Fibroblast of the aortic adventitia (primary cell): ENCODE measurements at regions not wholly inside any gene's neighbourhood (a gene's known extent, or its start where the extent isn't known, plus 50 kb on each side); places are given as distances from the start of the nearest gene placed in this dataset.

Source experiments
- DNase-seq: peaks from one replicate; pipeline ENCODE4 v3.0.0-alpha.2; 2010; ENCODE audit warnings: low read depth
- H3K4me3 ChIP-seq: 2 replicates; pipeline ENCODE4 v1.5.1; 2011; ENCODE audit warnings: low read depth, mild to moderate bottlenecking, control low read depth, low read length, moderate library complexity
- CTCF ChIP-seq: IDR thresholded peaks from 2 replicates; pipeline ENCODE4 v1.5.1; 2011; ENCODE audit warnings: mild to moderate bottlenecking, low read length, control low read depth, inconsistent platforms; ENCODE audit not compliant: insufficient read depth

- H3K4me3 ChIP-seq = no peak overlapping the region
- no peak for DNase-seq
- no peak for TF ChIP-seq CTCF
Observed at GRCh38 chr5:74355041-74355824, 285.3 kb downstream of the ENC1 start.

- DNase-seq = peak; percentile 16
- TF ChIP-seq CTCF = peak; percentile 12
- H3K4me3 ChIP-seq = no peak overlapping the region
Observed at GRCh38 chr5:74352256-74352655, 288.3 kb downstream of the ENC1 start.

GRCh38 chr5:74342948-74343682 lies 297.4 kb downstream of the ENC1 start:
- peak; percentile 14 for DNase-seq
- no peak for TF ChIP-seq CTCF

GRCh38 chr5:74342182-74342581 lies 298.3 kb downstream of the ENC1 start:
- DNase-seq = no peak
- no peak for TF ChIP-seq CTCF
- no peak overlapping the region for H3K4me3 ChIP-seq

More at GRCh38 chr5:74342948-74343682, 297.4 kb downstream of the ENC1 start:
- no peak overlapping the region for H3K4me3 ChIP-seq

- no peak overlapping the region for H3K4me3 ChIP-seq
- DNase-seq = no peak
- TF ChIP-seq CTCF = no peak
Observed at GRCh38 chr5:74341221-74341620, 299.3 kb downstream of the ENC1 start.

GRCh38 chr5:74340476-74340875 lies 300.1 kb downstream of the ENC1 start:
- H3K4me3 ChIP-seq = no peak overlapping the region
- no peak for TF ChIP-seq CTCF
- no peak for DNase-seq
